ENCODE measurements at regions not wholly inside any gene's neighbourhood (a gene's known extent, or its start where the extent isn't known, plus 50 kb on each side); places are given as distances from the start of the nearest gene placed in this dataset.

DNA sequence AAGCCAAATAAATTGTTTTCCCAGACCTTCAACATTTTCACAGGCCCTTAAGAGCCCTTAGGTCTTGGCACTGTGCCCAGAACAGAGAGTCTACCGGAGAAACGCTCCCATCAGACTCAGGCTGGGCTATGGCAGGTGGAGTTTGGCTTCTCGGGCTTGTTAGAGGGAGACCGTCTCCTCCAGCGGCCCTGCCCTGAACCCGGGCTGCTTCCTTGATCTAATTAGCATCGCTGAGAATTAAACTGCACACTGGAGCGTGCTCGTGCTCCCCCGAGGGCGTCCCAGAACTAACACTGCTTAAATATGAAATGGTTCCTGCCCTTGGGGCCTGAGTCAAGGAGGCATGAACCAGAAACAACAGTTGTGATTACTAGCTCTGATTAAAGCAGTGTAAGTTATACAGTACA, 634.4 kb downstream of the MATN1 start:
- Histone ChIP-seq H2AFZ (ENCODE audit: low read length) (no peak overlapping the region), H3K9ac (ENCODE audit: insufficient read depth, low read depth, low read length) (no peak overlapping the region), H3K27me3 (ENCODE audit: control insufficient read depth in 1 of 2, insufficient read depth in 2 of 2, low read length in 2 of 2) (peaks cover 2 to 6% of the 10 kb centered on the region in 2 experiments; a peak in 1 of 5 replicates), H3K4me3 (replicated peaks in 1 of 3; ENCODE audit: insufficient read depth in 1 of 3, low read depth in 2 of 3, low read length in 3 of 3) (no peak overlapping the region), H3K27ac (ENCODE audit: extremely low read length, insufficient read depth, low read length) (no peak overlapping the region), H3K9me3 (ENCODE audit: low read length) (peaks cover 31% of the 10 kb centered on the region), H3K36me3 (replicated peaks in 1 of 2; ENCODE audit: control insufficient read depth in 1 of 2, insufficient read depth in 2 of 2, low read length in 2 of 2) (no peaks in the 10 kb centered on the region), H3K79me2 (ENCODE audit: insufficient read depth, low read length) (no peaks in the 10 kb centered on the region), H3K4me1 (ENCODE audit: insufficient read depth, low read length) (peaks cover 6% of the 10 kb centered on the region; the same call in 1 of the 2 replicates), H4K20me1 (ENCODE audit: insufficient read depth, low read length) (no peaks in the 10 kb centered on the region), H3K4me2 (ENCODE audit: low read depth, low read length) (no peak overlapping the region)
- ATAC-seq (no peak), FAIRE-seq (no peak), DNase-seq (ENCODE audit: low spot score) (no peak)
- intact Hi-C loops (cut with micrococcal nuclease; ENCODE audit: unreplicated experiment) = no loop called here
- POLR2A ChIA-PET = no interaction called here
- BruUV-seq (replicated peaks) = no TSS peak
- 0% methylated on average over 11 of the region's 11 CpGs for WGBS (ENCODE audit: low lambda C conversion rate)
- in situ Hi-C loops (cut with HindIII; ENCODE audit: extremely low pct_ligation_motif_present, low pct_unique_long_range_greater_than_20kb) = loop anchor here (10.0 to 25.0 kb wide), 2 partner anchors 294 to 702 kb away; no protein-coding TSS in a partner anchor
- CTCF ChIA-PET (ENCODE audit: low intra/inter-chr PET ratio, low total read pairs) = no interaction called here
- TF ChIP-seq AGO2 (optimal IDR thresholded peaks at IDR 0.05; ENCODE audit: low read depth, low read length) (no peak), CTCF (CRISPR knock-in tag; IDR thresholded peaks at IDR 0.05) (no peak), ZNF563 (CRISPR knock-in tag; IDR thresholded peaks at IDR 0.05) (no peak), RERE (CRISPR knock-in tag; IDR thresholded peaks at IDR 0.05; ENCODE audit: low read depth) (no peak), ZNF235 (CRISPR knock-in tag; IDR thresholded peaks at IDR 0.05; ENCODE audit: borderline replicate concordance) (no peak), HNF1B (CRISPR knock-in tag; IDR thresholded peaks at IDR 0.05) (no peak), ZNF138 (CRISPR knock-in tag; IDR thresholded peaks at IDR 0.05; ENCODE audit: low read depth) (no peak), ZNF775 (CRISPR knock-in tag; IDR thresholded peaks at IDR 0.05; ENCODE audit: borderline replicate concordance) (no peak), ZNF569 (CRISPR knock-in tag; IDR thresholded peaks at IDR 0.05; ENCODE audit: borderline replicate concordance) (no peak), TCF12 (IDR thresholded peaks at IDR 0.05) (no peak), TCF12 (CRISPR knock-in tag; IDR thresholded peaks at IDR 0.05) (no peak), ZNF773 (CRISPR knock-in tag; IDR thresholded peaks at IDR 0.05; ENCODE audit: borderline replicate concordance) (no peak), NR2F6 (IDR thresholded peaks at IDR 0.05) (no peak), NR2F6 (CRISPR knock-in tag; IDR thresholded peaks at IDR 0.05) (no peak), SP1 (IDR thresholded peaks at IDR 0.05) (no peak), SP1 (CRISPR knock-in tag; IDR thresholded peaks at IDR 0.05) (no peak)
